Upper lobe of left lung (tissue), 4 donors: ENCODE measurements at regions not wholly inside any gene's neighbourhood (a gene's known extent, or its start where the extent isn't known, plus 50 kb on each side); places are given as distances from the start of the nearest gene placed in this dataset.

ENCODE experiments used
- EP300 ChIP-seq, 4 donors: sonication (generic); formaldehyde crosslinking; IDR thresholded peaks; one replicate each; pipeline ENCODE4 v1.5.1; 2017; ENCODE audit warnings: antibody characterized with exemption in 4 of 4, control low read depth in 2 of 4
- POLR2A ChIP-seq, 4 donors: fragments of 450-650 bp; IDR thresholded peaks; one replicate each; pipeline ENCODE4 v1.5.1; 2016 to 2017; ENCODE audit warnings: antibody characterized with exemption in 4 of 4, mild to moderate bottlenecking in 2 of 4
- POLR2AphosphoS5 ChIP-seq, 2 donors: sonication (generic); formaldehyde crosslinking; IDR thresholded peaks; one replicate each; pipeline ENCODE4 v1.5.1; 2017; ENCODE audit warnings: antibody characterized with exemption in 2 of 2
- TF ChIP-seq, protein P1 (sequence below), 6 experiments: fragments of 450-650 bp in 4 of 6; fragments of 200-600 bp in 2 of 6; sonication (generic) in 2 of 6; IDR thresholded peaks; one replicate each; pipeline ENCODE4 v1.5.1; 2016 to 2019; ENCODE audit warnings: antibody characterized with exemption in 6 of 6

DNA sequence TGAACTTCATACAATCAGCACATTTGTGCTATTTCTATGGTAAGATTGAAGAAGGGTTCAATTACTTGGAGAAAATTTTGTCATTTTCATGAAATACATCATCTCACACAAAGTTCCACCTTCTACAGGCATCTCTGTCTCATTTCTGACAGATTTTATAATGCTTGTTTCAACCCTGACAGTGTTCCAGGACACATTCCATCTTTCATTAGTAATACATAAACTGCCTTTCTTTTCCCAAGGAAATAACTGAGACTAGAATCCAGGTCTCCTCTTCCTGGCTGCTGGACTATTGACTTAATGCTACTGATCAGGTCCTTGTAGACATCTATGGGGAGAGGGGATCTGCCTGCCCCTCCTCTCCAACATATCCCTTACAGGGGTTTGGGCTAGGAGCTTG lies 70.1 kb upstream of the PLPP4 start:
- TF ChIP-seq, protein P1, sequence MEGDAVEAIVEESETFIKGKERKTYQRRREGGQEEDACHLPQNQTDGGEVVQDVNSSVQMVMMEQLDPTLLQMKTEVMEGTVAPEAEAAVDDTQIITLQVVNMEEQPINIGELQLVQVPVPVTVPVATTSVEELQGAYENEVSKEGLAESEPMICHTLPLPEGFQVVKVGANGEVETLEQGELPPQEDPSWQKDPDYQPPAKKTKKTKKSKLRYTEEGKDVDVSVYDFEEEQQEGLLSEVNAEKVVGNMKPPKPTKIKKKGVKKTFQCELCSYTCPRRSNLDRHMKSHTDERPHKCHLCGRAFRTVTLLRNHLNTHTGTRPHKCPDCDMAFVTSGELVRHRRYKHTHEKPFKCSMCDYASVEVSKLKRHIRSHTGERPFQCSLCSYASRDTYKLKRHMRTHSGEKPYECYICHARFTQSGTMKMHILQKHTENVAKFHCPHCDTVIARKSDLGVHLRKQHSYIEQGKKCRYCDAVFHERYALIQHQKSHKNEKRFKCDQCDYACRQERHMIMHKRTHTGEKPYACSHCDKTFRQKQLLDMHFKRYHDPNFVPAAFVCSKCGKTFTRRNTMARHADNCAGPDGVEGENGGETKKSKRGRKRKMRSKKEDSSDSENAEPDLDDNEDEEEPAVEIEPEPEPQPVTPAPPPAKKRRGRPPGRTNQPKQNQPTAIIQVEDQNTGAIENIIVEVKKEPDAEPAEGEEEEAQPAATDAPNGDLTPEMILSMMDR (IDR thresholded peaks at IDR 0.05) = no peak
- TF ChIP-seq POLR2A (IDR thresholded peaks at IDR 0.05) = no peak
- TF ChIP-seq EP300 (IDR thresholded peaks at IDR 0.05) = no peak
- no peak for TF ChIP-seq POLR2AphosphoS5 (IDR thresholded peaks at IDR 0.05)
